DMS79 (cell line): ENCODE measurements at regions not wholly inside any gene's neighbourhood (a gene's known extent, or its start where the extent isn't known, plus 50 kb on each side); places are given as distances from the start of the nearest gene placed in this dataset.

ENCODE experiments used
- DNase-seq: peaks from one replicate; lab custom pipeline; 2025; lab: John Stamatoyannopoulos, UW

GRCh38 chr22:48563118-48563965 lies 1264.3 kb downstream of the BRD1 start:
- DNase-seq: no peak

GRCh38 chr22:48561676-48562075 lies 1266.0 kb downstream of the BRD1 start:
- DNase-seq: no peak

GRCh38 chr22:48560836-48561235 lies 1266.8 kb downstream of the BRD1 start:
- DNase-seq: no peak

GRCh38 chr22:48560389-48560751 lies 1267.3 kb downstream of the BRD1 start:
- no peak for DNase-seq

GRCh38 chr22:48559647-48560388 lies 1267.9 kb downstream of the BRD1 start:
- no peak for DNase-seq

GRCh38 chr22:48558606-48559402 lies 1268.9 kb downstream of the BRD1 start:
- DNase-seq: no peak

GRCh38 chr22:48558016-48558415 lies 1269.7 kb downstream of the BRD1 start:
- DNase-seq: no peak

GRCh38 chr22:48557473-48557872 lies 1270.2 kb downstream of the BRD1 start:
- no peak for DNase-seq

GRCh38 chr22:48556751-48557150 lies 1270.9 kb downstream of the BRD1 start:
- DNase-seq: no peak

- no peak for DNase-seq
These were observed 1271.5 kb downstream of the BRD1 start for GRCh38 chr22:48556222-48556621.

- no peak for DNase-seq
These were observed 1272.1 kb downstream of the BRD1 start for GRCh38 chr22:48555606-48556005.

GRCh38 chr22:48554893-48555572 lies 1272.6 kb downstream of the BRD1 start:
- no peak for DNase-seq

- DNase-seq: no peak
These were observed 1273.9 kb downstream of the BRD1 start for GRCh38 chr22:48553694-48554308.

GRCh38 chr22:48553119-48553518 lies 1274.6 kb downstream of the BRD1 start:
- no peak for DNase-seq

- DNase-seq: no peak
These were observed 1275.9 kb downstream of the BRD1 start for GRCh38 chr22:48551716-48552268.

GRCh38 chr22:48551061-48551460 lies 1276.6 kb downstream of the BRD1 start:
- no peak for DNase-seq

GRCh38 chr22:48548391-48548790 lies 1279.3 kb downstream of the BRD1 start:
- DNase-seq: no peak

GRCh38 chr22:48547971-48548370 lies 1279.7 kb downstream of the BRD1 start:
- no peak for DNase-seq

- DNase-seq: no peak
These were observed 1280.8 kb downstream of the BRD1 start for GRCh38 chr22:48546653-48547424.

GRCh38 chr22:48545987-48546386 lies 1281.7 kb downstream of the BRD1 start:
- DNase-seq: no peak
